ENCODE measurements at regions not wholly inside any gene's neighbourhood (a gene's known extent, or its start where the extent isn't known, plus 50 kb on each side); places are given as distances from the start of the nearest gene placed in this dataset.
"Not testable (repeated sequence)": the region's sequence is repeated elsewhere in the genome, so short reads cannot be mapped to it uniquely, and the experiment has no call there.

GRCh38 chrX:130552444-130553073, 150.8 kb downstream of the RBMX2 start:
- no peak for DNase-seq (ENCODE audit: low read depth in 2 of 2)

GRCh38 chrX:130555341-130555740, 153.6 kb downstream of the RBMX2 start:
- no peak for DNase-seq (ENCODE audit: low read depth in 2 of 2)

- DNase-seq (ENCODE audit: low read depth in 2 of 2) = no peak
Observed at GRCh38 chrX:130555757-130556156, 154.0 kb downstream of the RBMX2 start.

- DNase-seq (ENCODE audit: low read depth in 2 of 2) = no peak
Observed at GRCh38 chrX:130556951-130557350, 155.2 kb downstream of the RBMX2 start.

GRCh38 chrX:130560544-130560943, 158.8 kb downstream of the RBMX2 start:
- DNase-seq (ENCODE audit: low read depth in 2 of 2) = no peak

- no peak for DNase-seq (ENCODE audit: low read depth in 2 of 2)
Observed at GRCh38 chrX:130561930-130562329, 160.1 kb downstream of the RBMX2 start.

- DNase-seq (ENCODE audit: low read depth in 2 of 2) = no peak
Observed at GRCh38 chrX:130563476-130563875, 161.7 kb downstream of the RBMX2 start.

- no peak for DNase-seq (ENCODE audit: low read depth in 2 of 2)
Observed at GRCh38 chrX:130566028-130566683, 164.4 kb downstream of the RBMX2 start.

- DNase-seq (ENCODE audit: low read depth in 2 of 2) = not testable (repeated sequence)
Observed at GRCh38 chrX:130573030-130573429, 171.2 kb downstream of the RBMX2 start.
